Endothelial cell of umbilical vein (primary cell): ENCODE measurements at regions not wholly inside any gene's neighbourhood (a gene's known extent, or its start where the extent isn't known, plus 50 kb on each side); places are given as distances from the start of the nearest gene placed in this dataset.

ENCODE experiments used
- BruUV-seq: library from RNA; stranded (reverse); fragments of 400-500 nt; replicated peaks from 2 replicates; lab custom pipeline; 2021; lab: Mats Ljungman, UMichigan
- CTCF ChIA-PET: fragments of 300-600, 350-600 bp; sonication (Branson Sonifier 250); formaldehyde crosslinking; loops from one replicate; lab custom pipeline; 2021; ENCODE audit warnings: antibody characterized with exemption, inconsistent platforms; lab: Charles Lee
- POLR2A ChIA-PET: fragments of 300-600, 350-600 bp; sonication (Branson Sonifier 250); formaldehyde crosslinking; loops from one replicate; lab custom pipeline; 2021; ENCODE audit warnings: antibody characterized with exemption, inconsistent platforms; lab: Charles Lee
- DNase-seq: peaks from one replicate; pipeline ENCODE4 v3.0.0-alpha.2; 2011; ENCODE audit warnings: low read depth, low spot score
- FAIRE-seq: peaks from 2 replicates; lab custom pipeline; 2011; peaks lifted over from hg19 to GRCh38; lab: Jason Lieb, UNC
- H2AFZ ChIP-seq: 2 replicates; pipeline ENCODE4 v1.6.0; 2012; ENCODE audit warnings: low read depth, low read length, control low read depth, inconsistent platforms
- H3K27ac ChIP-seq: 2 replicates; pipeline ENCODE4 v1.5.1; 2011; ENCODE audit warnings: low read depth, mild to moderate bottlenecking, control low read depth, low read length, moderate library complexity; ENCODE audit not compliant: insufficient read depth
- H3K27me3 ChIP-seq, 2 experiments: 2 replicates each; pipeline versions ENCODE4 v1.6.0 to v1.6.1; 2011; ENCODE audit warnings: low read length in 2 of 2, mixed read lengths in 1 of 2; ENCODE audit not compliant: control insufficient read depth in 2 of 2, insufficient read depth in 2 of 2
- H3K36me3 ChIP-seq, 2 experiments: 2 replicates in 1 of 2; 3 replicates in 1 of 2; pipeline ENCODE4 v1.5.1; 2011; ENCODE audit warnings: low read length in 2 of 2, mild to moderate bottlenecking in 1 of 2, moderate library complexity in 1 of 2; ENCODE audit not compliant: control insufficient read depth in 2 of 2, insufficient read depth in 2 of 2; ENCODE audit errors: extremely low read depth in 1 of 2
- H3K4me1 ChIP-seq: 3 replicates; pipeline ENCODE4 v1.5.1; 2011; ENCODE audit warnings: mild to moderate bottlenecking, low read length; ENCODE audit not compliant: control insufficient read depth, insufficient read depth; ENCODE audit errors: extremely low read depth
- H3K4me2 ChIP-seq: 2 replicates; pipeline ENCODE4 v1.6.1; 2011; ENCODE audit warnings: low read length, control low read depth, mixed read lengths; ENCODE audit not compliant: insufficient read depth
- H3K4me3 ChIP-seq, 3 experiments: fragments of 200-600 bp in 1 of 3; sonication (generic), shearing (Covaris generic) in 1 of 3; replicated peaks in 1 of 3; 2 replicates each; pipeline ENCODE4 v1.5.1; 2011 to 2016; ENCODE audit warnings: control low read depth in 3 of 3, low read length in 3 of 3, mild to moderate bottlenecking in 2 of 3, inconsistent platforms in 1 of 3, low read depth in 1 of 3, moderate library complexity in 1 of 3; ENCODE audit not compliant: insufficient read depth in 1 of 3
- H3K79me2 ChIP-seq: 2 replicates; pipeline ENCODE4 v1.6.0; 2012; ENCODE audit warnings: low read length, inconsistent platforms; ENCODE audit not compliant: control insufficient read depth, insufficient read depth
- H3K9ac ChIP-seq: replicated peaks from 2 replicates; pipeline ENCODE3; 2011; ENCODE audit warnings: low read length, control low read depth; ENCODE audit not compliant: insufficient read depth; ENCODE audit errors: extremely low read depth
- H3K9me1 ChIP-seq: replicated peaks from 3 replicates; pipeline ENCODE4 v1.6.0; 2011; ENCODE audit warnings: mild to moderate bottlenecking, low read length; ENCODE audit not compliant: control insufficient read depth, insufficient read depth; ENCODE audit errors: extremely low read depth
- H3K9me3 ChIP-seq: replicated peaks from 2 replicates; pipeline ENCODE4 v1.5.1; 2012; ENCODE audit warnings: low read length, inconsistent platforms; ENCODE audit not compliant: control insufficient read depth, insufficient read depth
- H4K20me1 ChIP-seq: replicated peaks from 2 replicates; pipeline ENCODE3; 2011; ENCODE audit warnings: mild to moderate bottlenecking, low read length; ENCODE audit not compliant: control insufficient read depth, insufficient read depth; ENCODE audit errors: extremely low read depth
- CTCF ChIP-seq, 2 donors: IDR thresholded peaks; 1 replicate in 1 of 2; 2 replicates in 1 of 2; pipeline ENCODE4 v1.5.1; 2011; ENCODE audit warnings: low read length in 2 of 2, mild to moderate bottlenecking in 2 of 2, moderate library complexity in 2 of 2, control low read depth in 1 of 2, inconsistent platforms in 1 of 2, low read depth in 1 of 2; ENCODE audit not compliant: insufficient read depth in 1 of 2; ENCODE audit errors: extremely low read depth in 1 of 2
- EZH2 ChIP-seq: IDR thresholded peaks from 2 replicates; pipeline ENCODE4 v1.6.1; 2012; ENCODE audit warnings: borderline replicate concordance, low read depth, mild to moderate bottlenecking, moderate library complexity, low read length, inconsistent platforms; ENCODE audit not compliant: severe bottlenecking
- FOS ChIP-seq: IDR thresholded peaks from 2 replicates; pipeline ENCODE4 v1.6.1; 2011; ENCODE audit warnings: mild to moderate bottlenecking, low read length, moderate library complexity, borderline replicate concordance; ENCODE audit not compliant: insufficient read depth
- GATA2 ChIP-seq: IDR thresholded peaks from 2 replicates; pipeline ENCODE4 v1.7.0; 2011; ENCODE audit warnings: low read depth, mild to moderate bottlenecking, moderate library complexity, mixed read lengths, low read length; ENCODE audit not compliant: insufficient read length, insufficient read depth
- JUN ChIP-seq: IDR thresholded peaks from 2 replicates; pipeline ENCODE4 v1.6.1; 2011; ENCODE audit warnings: borderline replicate concordance, low read depth; ENCODE audit not compliant: insufficient read length, insufficient read depth
- MAX ChIP-seq: IDR thresholded peaks from 2 replicates; pipeline ENCODE4 v1.6.1; 2011; ENCODE audit not compliant: insufficient read depth, insufficient read length
- MYC ChIP-seq: IDR thresholded peaks from one replicate; pipeline ENCODE4 v1.6.1; 2011; ENCODE audit warnings: mild to moderate bottlenecking, low read depth, low read length
- POLR2A ChIP-seq: IDR thresholded peaks from 2 replicates; pipeline ENCODE4 v1.6.1; 2012; ENCODE audit warnings: low read depth, mild to moderate bottlenecking, control low read depth, low read length
- POLR2AphosphoS5 ChIP-seq: IDR thresholded peaks from 2 replicates; pipeline ENCODE4 v1.6.1; 2012; ENCODE audit warnings: low read depth, mild to moderate bottlenecking, control low read depth, low read length, moderate library complexity; ENCODE audit not compliant: insufficient read depth
- dilution Hi-C: fragments of 300-500 bp; cut with MboI; formaldehyde crosslinking; loops from one replicate; pipeline ENCODE4 v1.15.0; 2019; ENCODE audit warnings: low sequenced_read_pairs; ENCODE audit not compliant: extremely low pct_ligation_motif_present
- intact Hi-C: fragments of 100-400 bp; cut with micrococcal nuclease; formaldehyde crosslinking; loops from one replicate; pipeline ENCODE4 v1.10.0; 2022

DNA sequence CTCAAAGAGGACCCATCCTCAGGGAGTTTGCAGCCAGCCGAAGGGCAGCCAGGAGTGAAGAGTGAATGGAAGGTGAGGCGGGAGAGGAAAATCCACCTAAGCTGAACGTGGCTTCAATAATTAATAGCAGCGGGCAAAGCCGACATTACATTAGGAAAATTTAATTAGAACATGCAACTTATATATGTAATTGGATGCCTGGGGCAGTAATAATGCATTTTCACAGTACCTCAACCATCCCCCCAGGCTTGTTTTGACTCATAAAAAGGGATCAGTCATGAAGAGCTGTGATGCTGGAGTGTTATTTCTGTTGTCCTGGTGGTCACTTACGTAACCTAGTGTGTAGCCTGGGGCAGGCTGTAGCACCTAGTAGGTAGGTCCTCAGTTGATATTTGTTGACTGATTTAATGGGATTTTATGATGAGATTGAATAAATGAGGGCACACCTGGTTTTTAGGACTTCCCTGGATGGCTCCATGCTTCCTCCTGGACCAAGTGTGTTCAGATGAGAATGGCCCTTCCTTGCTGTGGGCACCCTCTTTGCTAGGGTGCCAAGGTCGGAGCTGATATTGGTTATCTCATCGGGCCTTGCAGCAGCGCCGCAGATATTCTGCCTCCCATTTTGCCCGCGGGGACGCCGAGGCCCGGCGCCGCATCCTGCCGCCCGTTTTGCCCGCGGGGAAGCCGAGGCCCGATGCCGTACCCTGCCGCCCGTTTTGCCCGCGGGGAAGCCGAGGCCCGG lies 128.8 kb downstream of the CDH26 start:
- H3K4me3 ChIP-seq = no peak overlapping the region
- no peak for FAIRE-seq
- DNase-seq = no peak

More for the DNA sequence above, 128.8 kb downstream of the CDH26 start:
- Histone ChIP-seq H3K27ac (no peak overlapping the region), H3K9me1 (no peaks in the 10 kb centered on the region), H2AFZ (no peak overlapping the region), H3K27me3 (no peaks in the 10 kb centered on the region), H3K36me3 (no peaks in the 10 kb centered on the region), H3K79me2 (no peaks in the 10 kb centered on the region), H3K9me3 (peaks cover 2% of the 10 kb centered on the region), H4K20me1 (no peaks in the 10 kb centered on the region), H3K4me2 (no peak overlapping the region), H3K9ac (no peak overlapping the region), H3K4me1 (no peaks in the 10 kb centered on the region)
- POLR2A ChIA-PET = no interaction called here
- intact Hi-C loops = no loop called here
- CTCF ChIA-PET = no interaction called here
- no TSS peak for BruUV-seq
- TF ChIP-seq EZH2 (no peak), MAX (no peak), GATA2 (no peak), POLR2A (no peak), FOS (no peak), POLR2AphosphoS5 (no peak), JUN (no peak), CTCF (IDR thresholded peaks at IDR 0.05; ENCODE audit: extremely low read depth in 1 of 2, insufficient read depth in 1 of 2, low read depth in 1 of 2, low read length in 2 of 2) (no peak), MYC (no peak)
- dilution Hi-C loops = no loop called here
